Stimulated activated CD4-positive, alpha-beta T cell treated with anti-CD3 and anti-CD28 coated beads, Interleukin-2, amount 100 ng/mL, for 24 hours (primary cell): ENCODE measurements at regions not wholly inside any gene's neighbourhood (a gene's known extent, or its start where the extent isn't known, plus 50 kb on each side); places are given as distances from the start of the nearest gene placed in this dataset.

Experiments
- DNase-seq, 2 donors: peaks; one replicate each; pipeline ENCODE4 v3.0.0-alpha.2; 2020

DNA sequence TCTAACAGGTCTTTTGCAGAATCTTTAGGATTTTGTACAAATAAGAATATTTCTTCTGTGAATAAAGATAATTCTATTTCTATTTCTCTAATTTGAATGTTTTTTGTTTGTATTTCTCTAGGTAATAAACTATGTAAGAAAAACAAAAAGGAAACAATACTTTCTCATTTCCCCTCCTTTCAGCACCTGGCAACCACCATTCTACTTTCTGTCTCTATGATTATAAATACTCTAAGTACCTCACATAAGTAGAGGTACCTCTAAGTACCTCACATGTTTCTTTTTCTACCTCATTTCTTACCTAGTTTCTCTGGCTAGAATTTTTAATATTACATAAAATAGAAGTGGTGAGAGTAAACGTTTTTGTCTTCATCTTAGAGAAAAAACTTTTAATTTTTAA is 550.0 kb downstream of the EPHA5 start:
- DNase-seq = no peak

DNA sequence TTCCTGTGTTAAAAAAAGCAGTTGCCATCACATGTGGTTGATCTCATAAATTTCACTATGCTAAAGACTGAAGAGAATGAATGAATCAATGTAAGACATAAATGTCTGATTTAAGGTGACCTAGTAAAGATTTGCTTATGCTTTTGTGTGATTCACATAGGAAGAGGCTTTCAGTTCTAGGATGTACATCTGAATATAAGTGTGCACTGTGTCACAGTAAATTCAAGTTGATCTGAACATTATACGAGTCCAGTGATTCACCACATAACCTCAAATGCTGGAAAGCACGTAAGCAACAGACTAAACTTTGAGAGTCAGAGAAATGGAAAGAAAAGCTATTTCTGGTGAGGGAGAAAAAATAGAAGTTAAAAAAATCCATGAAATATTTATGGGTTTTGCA is 567.9 kb downstream of the EPHA5 start:
- DNase-seq = no peak

DNA sequence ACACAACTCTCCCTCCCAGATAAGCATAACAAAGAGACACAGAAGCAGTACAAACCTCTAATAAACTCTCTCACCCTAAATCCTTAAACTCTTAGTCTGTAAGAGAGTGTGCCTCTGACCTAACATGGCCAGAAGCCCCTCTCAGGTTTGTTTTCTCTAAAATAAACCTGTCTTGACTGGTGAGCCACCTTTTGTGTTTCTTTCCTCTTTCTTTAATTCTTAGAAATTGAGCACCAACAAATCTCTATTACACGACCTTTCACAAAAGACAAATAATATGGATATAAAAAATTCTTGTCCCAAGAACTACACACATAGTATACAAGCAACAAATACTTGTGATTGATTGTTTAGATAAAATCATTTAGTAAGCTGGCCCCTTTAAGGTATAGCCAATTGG is 573.7 kb downstream of the EPHA5 start:
- no peak for DNase-seq

- DNase-seq = no peak
Measured at GRCh38 chr4:65089666-65090065, 580.6 kb downstream of the EPHA5 start.

DNA sequence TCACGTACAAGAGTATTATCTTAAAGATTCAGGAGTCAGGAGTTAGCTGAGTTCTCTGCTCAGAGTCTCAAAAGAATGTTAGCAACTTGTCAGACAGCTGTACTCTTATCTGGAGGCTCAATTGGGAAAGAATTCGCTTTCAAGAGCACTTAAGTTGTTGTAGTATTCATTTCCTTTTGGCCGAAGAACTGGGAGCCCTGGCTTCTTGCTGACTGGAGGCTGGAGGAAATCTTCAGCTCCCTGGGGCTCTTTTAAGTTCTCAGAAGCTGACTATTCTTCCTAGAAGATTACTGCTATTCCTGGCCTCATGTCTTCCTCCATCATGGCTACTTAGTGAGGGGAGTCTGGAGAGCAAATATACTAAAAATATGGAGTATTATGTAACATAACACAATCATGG is 587.2 kb downstream of the EPHA5 start:
- no peak for DNase-seq

GRCh38 chr4:65071564-65071963 is 598.7 kb downstream of the EPHA5 start:
- DNase-seq = no peak

DNA sequence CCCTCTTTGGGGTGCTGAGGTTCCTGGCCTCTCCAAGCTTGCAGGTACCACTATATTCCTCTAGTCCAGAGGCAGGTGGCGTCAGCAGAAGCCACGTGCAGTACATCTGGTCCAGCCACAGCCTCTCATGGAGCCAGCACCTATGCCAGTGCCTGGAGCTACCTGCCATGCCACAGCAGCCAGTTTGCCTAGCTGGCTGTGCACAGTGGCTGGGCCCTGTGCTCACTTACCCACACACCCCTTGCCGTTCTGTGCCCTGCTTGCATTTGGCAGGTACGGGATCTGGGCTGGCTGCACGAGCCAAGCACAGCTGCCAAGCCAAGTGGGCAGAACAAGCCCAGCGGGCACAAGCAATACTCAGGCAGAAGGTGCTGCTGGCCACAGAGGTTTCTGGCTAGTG is 601.1 kb downstream of the EPHA5 start:
- no peak for DNase-seq

DNA sequence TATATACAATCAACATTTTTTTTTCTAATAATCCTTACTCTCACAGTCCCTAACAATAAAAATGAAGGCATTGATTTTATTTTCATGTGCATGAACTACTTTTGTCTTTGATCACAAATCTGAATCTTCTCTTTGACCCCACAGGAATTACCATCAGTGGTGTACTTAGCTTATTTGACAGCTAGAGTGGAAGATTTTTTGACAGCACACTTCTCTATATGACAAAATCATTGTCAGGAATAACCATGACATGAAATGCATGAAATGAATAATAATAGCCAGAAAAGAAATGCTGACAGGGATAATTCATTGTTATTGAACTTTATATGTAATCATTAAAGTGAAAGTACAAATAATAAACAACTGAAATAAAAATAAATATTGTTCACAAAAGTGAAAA is 604.2 kb downstream of the EPHA5 start:
- DNase-seq = no peak

DNA sequence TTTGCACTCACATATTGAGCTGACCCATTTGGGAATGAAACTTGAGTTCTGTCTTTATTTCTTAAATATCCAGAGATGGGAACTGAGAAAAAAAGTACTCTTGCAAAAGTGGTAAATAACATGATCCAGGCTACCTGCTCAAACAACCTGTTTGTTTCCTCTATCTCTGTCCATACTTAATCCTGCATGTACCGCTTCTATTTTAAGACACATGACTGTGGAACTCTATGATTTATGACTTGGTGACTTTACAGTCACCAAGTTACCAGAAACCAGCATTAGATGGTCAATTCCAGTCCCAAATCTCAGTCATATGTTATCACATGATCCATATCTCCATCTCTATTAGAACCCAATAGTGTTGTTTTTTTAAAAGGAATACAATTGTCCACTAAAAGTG is 606.7 kb downstream of the EPHA5 start:
- no peak for DNase-seq

DNA sequence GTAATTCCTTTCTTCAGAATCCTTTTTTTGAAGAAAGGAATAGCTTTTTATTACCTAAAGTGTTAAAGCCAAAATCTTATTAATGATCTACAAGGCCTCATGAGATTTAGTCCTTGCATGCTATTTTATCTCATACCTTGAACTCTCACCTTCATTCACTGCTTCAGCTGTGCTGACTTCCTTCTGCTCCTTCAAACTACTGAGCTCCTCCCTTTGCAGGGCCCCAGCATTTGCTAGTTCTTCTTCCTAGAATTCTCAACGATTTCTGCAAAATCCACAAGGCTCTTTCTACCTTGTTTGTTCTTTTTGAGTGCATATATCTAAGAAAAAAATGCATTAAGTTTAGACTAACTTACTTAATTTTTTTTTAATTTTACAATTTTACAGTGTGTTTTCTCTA is 619.5 kb downstream of the EPHA5 start:
- no peak for DNase-seq

GRCh38 chr4:65046192-65047133 is 623.8 kb downstream of the EPHA5 start:
- no peak for DNase-seq

GRCh38 chr4:65033899-65034298 is 624.6 kb upstream of the TECRL start:
- no peak for DNase-seq

DNA sequence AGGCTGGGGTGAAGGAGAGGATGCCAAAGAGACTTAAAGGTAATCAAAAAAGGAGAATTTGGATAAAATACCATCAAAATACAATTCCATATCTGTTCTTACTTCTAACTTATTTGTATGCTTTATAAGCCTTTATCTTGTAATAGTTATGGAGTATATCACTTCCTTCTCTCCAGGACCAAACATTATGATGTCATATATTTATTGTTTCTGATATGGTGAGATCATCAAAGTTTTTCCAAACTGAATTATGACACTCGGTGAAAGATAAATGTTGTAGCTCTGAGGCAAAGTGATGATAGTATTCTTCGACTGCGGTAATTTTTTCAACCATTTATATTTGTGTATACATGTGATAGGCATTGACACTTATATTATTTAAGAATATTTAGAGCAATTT is 619.3 kb upstream of the TECRL start:
- DNase-seq = no peak

DNA sequence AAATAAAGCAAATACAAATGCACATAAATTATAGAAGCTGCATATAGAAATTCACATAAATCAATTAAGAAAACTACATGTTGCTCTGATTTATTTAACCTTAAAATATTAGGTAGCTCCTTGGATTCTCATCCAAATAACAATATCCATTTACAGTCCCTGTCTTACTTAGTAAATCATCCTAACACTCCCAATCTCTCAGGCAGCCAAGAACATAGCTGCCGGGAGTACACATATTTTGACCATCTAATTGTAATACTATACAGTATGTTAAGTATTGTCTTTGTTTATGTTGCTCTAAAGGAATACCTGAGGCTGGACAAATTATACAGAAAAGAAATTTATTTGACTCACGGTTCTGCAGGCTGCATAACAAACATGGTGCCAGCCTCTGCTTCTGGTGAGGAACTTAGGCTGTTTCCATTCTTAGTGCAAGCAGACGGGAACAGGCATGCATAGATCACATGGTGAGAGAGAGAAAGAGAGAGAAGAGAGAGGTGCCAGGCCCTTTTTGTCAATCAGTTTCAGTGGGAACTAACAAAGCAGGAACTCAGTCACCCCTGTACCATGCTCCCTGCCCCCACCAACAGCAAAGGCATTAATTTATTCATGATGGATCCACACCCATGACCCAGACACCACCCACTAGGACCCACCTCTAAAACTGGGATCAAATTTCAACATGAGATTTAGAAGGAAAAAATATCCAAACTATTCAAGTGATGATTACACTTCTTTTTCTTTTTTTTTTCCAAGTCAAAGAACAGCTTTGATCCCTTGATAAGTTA is 614.8 kb upstream of the TECRL start:
- no peak for DNase-seq

DNA sequence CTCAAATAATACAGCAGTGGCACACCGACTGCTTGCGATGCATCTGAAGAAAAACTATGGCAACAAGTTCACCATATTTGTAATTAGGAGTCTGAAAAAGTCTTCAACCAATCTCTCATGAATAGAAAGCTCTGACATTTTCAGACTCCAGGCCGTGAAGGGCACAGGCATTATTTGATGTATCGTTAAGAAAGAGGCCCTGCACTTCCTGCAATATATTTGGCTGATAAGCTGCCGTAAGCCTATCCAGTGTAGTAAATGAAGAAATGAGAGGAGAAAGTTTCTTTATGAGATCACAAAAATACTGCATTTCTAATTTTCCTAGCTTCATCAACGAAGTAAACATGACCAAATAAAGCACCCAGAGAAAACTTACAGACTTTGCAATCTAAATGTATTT is 613.8 kb upstream of the TECRL start:
- no peak for DNase-seq

DNA sequence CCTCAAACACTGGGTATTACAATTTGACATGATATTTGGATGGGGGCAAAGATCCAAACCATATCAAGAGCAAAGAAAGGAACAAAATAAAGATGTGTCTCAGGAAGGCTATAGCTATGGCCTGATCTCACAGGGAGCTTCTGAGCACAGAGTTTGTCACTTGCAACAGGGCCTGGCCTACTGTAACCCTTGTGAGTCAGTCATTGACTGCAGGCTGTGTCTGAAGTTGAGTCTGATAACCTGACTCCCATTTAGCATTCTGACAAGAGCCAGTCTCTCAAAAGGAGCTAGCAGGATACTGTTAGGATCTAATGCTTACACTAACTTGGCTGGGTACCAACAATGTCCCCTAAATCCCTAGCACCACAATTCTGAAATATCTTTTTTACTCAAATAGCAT is 612.5 kb upstream of the TECRL start:
- DNase-seq = no peak

GRCh38 chr4:65021149-65021548 is 611.9 kb upstream of the TECRL start:
- DNase-seq = no peak

GRCh38 chr4:65019775-65020174 is 610.5 kb upstream of the TECRL start:
- DNase-seq = no peak

GRCh38 chr4:65018313-65018712 is 609.1 kb upstream of the TECRL start:
- no peak for DNase-seq

DNA sequence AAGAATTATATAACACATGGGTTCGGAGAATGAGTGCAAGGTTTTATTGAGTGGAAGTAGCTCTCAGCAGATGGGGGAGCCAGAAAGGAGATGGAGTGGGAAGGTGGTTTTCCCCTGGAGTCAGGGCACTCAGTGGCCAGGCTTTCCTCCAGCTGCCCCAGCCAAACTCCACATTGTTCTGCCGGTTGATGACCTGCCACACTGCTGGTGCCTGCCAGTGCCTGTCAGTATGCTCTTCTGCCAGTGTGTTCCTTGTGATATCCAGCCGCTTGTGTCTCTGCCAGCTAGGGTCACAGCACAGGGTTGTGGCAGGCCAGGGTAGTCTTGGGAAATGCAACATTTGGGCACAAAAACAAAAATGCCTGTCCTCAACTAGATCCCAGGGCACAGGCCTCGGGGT is 604.8 kb upstream of the TECRL start:
- DNase-seq = no peak

DNA sequence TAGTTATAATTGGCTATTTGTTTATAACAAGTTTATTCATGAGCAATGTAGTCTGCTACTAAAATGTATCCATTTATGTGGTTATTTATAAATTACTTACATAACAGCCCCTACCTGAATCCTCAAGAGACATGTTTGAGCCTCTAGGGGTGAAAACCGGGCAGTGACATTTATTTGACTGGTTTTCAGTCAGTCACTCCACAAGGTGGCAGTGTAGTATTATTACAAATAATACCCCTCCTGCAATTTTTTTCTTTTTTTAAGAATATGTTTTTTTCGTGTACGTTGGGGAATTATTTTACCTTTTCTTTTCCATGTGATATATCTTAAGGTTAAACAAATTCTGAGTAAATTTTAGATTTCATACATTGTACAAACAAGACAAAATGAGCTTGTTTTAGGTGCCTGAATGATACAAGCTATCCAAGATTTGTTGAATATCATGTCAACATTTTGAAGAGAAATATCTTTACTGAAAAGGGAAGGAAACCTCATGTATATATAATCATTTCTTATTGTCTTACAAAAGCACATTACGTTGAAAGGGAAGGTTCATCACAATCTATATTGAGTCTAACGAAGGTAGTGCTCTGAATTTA is 598.7 kb upstream of the TECRL start:
- no peak for DNase-seq

GRCh38 chr4:64975177-64975576 is 565.9 kb upstream of the TECRL start:
- DNase-seq = no peak

DNA sequence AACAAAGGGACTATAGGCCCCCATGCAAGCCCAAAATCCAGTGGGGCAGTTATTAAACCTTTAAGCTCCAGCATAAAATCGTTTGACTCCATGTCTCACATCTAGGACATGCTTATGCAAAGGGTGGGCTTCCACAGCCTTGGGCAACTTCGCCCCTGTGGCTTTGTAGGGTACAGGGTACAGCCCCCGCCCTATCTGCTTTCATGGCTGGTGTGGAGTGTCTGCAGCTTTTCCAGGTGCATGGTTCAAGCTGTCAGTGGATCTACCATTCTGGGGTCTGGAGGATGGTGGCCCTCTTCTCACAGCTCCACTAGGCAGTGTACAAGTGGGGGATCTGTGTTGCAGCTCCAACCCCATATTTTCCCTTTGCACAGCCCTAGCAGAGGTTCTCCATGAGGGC is 559.8 kb upstream of the TECRL start:
- no peak for DNase-seq

GRCh38 chr4:64967286-64967685 is 558.0 kb upstream of the TECRL start:
- DNase-seq = no peak
